WTC11 (cell line): ENCODE measurements at regions not wholly inside any gene's neighbourhood (a gene's known extent, or its start where the extent isn't known, plus 50 kb on each side); places are given as distances from the start of the nearest gene placed in this dataset.

ENCODE experiments used
- CTCF ChIP-seq: fragments of 200-600 bp; IDR thresholded peaks from 2 replicates; pipeline ENCODE4 v1.8.0; 2022; ENCODE audit warnings: antibody characterized with exemption
- E2F1 ChIP-seq: sonication (generic); formaldehyde crosslinking; IDR thresholded peaks from 2 replicates; pipeline ENCODE4 v1.8.0; 2022; ENCODE audit warnings: mild to moderate bottlenecking, missing genetic modification reagents
- IRF2 ChIP-seq: sonication (generic); formaldehyde crosslinking; IDR thresholded peaks from 2 replicates; pipeline ENCODE4 v1.8.0; 2022; ENCODE audit warnings: low read depth, missing genetic modification reagents, borderline replicate concordance
- MYBL2 ChIP-seq: sonication (generic); formaldehyde crosslinking; IDR thresholded peaks from 2 replicates; pipeline ENCODE4 v1.8.1; 2023; ENCODE audit warnings: mild to moderate bottlenecking, moderate library complexity, missing genetic modification reagents
- TCF7 ChIP-seq: sonication (generic); formaldehyde crosslinking; IDR thresholded peaks from 2 replicates; pipeline ENCODE4 v1.8.0; 2022; ENCODE audit warnings: mild to moderate bottlenecking, low read depth, missing genetic modification reagents, moderate library complexity
- ZNF281 ChIP-seq: sonication (generic); formaldehyde crosslinking; IDR thresholded peaks from 2 replicates; pipeline ENCODE4 v1.8.0; 2023; ENCODE audit warnings: mild to moderate bottlenecking, missing genetic modification reagents

GRCh38 chr11:79525257-79525656 lies 84.4 kb upstream of the TENM4 start:
- TF ChIP-seq TCF7 (CRISPR knock-in tag) = no peak
- TF ChIP-seq CTCF = no peak
- TF ChIP-seq MYBL2 = no peak
- TF ChIP-seq ZNF281 (CRISPR knock-in tag) = no peak
- no peak for TF ChIP-seq IRF2
- TF ChIP-seq E2F1 (CRISPR knock-in tag) = no peak
